ENCODE measurements at regions not wholly inside any gene's neighbourhood (a gene's known extent, or its start where the extent isn't known, plus 50 kb on each side); places are given as distances from the start of the nearest gene placed in this dataset.

GRCh38 chr7:9082203-9082602 is 648.8 kb downstream of the NXPH1 start:
- H3K4me3 ChIP-seq (ENCODE audit: low read depth, low read length), result no peak overlapping the region
- H3K9me3 ChIP-seq (ENCODE audit: control insufficient read depth, insufficient read depth, low read depth, low read length), result no peaks in the 10 kb centered on the region
- no peak overlapping the region for H3K27ac ChIP-seq (ENCODE audit: extremely low read depth, low read depth, low read length)
- no peaks in the 10 kb centered on the region for H3K36me3 ChIP-seq (ENCODE audit: control insufficient read depth in 2 of 2, insufficient read depth in 1 of 2, low read length in 2 of 2)
- CTCF ChIA-PET, result interaction anchor here (0.6 kb wide), 1 partner anchor 522 kb away, joined by 3 read pairs; no protein-coding TSS in a partner anchor
- no peak for TF ChIP-seq PRDM10 (tag by site-specific recombination; IDR thresholded peaks at IDR 0.05)
- TF ChIP-seq ZNF394 (tag by site-specific recombination; IDR thresholded peaks at IDR 0.05; ENCODE audit: borderline replicate concordance), result no peak
- no peaks in the 10 kb centered on the region for H3K4me1 ChIP-seq (ENCODE audit: control insufficient read depth, insufficient read depth, low read length)
- POLR2A ChIA-PET, result no interaction called here

GRCh38 chr7:9083837-9084236 is 650.4 kb downstream of the NXPH1 start:
- CTCF ChIA-PET, result no interaction called here
- POLR2A ChIA-PET, result no interaction called here

DNA sequence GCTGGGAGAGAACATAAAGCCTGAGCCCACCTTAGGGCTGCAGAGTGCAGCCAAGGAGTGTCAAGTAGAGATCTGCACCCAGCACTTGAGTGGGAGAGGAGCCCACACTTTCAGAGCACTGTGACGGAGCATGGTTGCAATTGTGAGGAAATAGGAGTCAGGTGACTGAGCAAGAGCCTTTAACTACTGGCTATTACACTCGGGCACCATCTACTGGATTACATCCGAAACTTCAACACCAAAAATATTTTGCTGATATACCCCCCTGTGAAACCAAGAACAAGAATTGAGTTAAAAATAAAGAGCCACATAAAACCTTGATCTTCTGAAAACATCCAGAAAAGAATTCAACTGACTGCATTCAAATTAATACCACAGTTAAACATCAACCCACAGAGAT is 657.9 kb downstream of the NXPH1 start:
- TF ChIP-seq GLIS1 (tag by site-specific recombination; IDR thresholded peaks at IDR 0.05) (no peak), ZNF169 (tag by site-specific recombination; IDR thresholded peaks at IDR 0.05) (no peak), ZNF76 (tag by site-specific recombination; IDR thresholded peaks at IDR 0.05; ENCODE audit: borderline replicate concordance, low read depth) (no peak), ZNF354C (tag by site-specific recombination; IDR thresholded peaks at IDR 0.05; ENCODE audit: borderline replicate concordance, low read depth) (no peak), ZNF654 (tag by site-specific recombination; IDR thresholded peaks at IDR 0.05; ENCODE audit: low read depth) (no peak), BCL11A (tag by site-specific recombination; IDR thresholded peaks at IDR 0.05; ENCODE audit: low read depth) (no peak), ZNF658 (tag by site-specific recombination; IDR thresholded peaks at IDR 0.05) (no peak)
- TF ChIP-seq, protein P1, sequence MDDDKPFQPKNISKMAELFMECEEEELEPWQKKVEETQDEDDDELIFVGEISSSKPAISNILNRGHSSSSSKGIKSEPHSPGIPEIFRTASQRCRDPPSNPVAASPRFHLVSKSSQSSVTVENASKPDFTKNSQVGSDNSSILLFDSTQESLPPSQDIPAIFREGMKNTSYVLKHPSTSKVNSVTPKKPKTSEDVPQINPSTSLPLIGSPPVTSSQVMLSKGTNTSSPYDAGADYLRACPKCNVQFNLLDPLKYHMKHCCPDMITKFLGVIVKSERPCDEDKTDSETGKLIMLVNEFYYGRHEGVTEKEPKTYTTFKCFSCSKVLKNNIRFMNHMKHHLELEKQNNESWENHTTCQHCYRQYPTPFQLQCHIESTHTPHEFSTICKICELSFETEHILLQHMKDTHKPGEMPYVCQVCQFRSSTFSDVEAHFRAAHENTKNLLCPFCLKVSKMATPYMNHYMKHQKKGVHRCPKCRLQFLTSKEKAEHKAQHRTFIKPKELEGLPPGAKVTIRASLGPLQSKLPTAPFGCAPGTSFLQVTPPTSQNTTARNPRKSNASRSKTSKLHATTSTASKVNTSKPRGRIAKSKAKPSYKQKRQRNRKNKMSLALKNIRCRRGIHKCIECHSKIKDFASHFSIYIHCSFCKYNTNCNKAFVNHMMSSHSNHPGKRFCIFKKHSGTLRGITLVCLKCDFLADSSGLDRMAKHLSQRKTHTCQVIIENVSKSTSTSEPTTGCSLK (tag by site-specific recombination; IDR thresholded peaks at IDR 0.05), result no peak
- Histone ChIP-seq H3K27ac (ENCODE audit: extremely low read depth, low read depth, low read length) (no peak overlapping the region), H3K36me3 (ENCODE audit: control insufficient read depth in 2 of 2, insufficient read depth in 1 of 2, low read length in 2 of 2) (no peaks in the 10 kb centered on the region), H3K4me3 (ENCODE audit: low read depth, low read length) (no peak overlapping the region), H3K4me1 (ENCODE audit: control insufficient read depth, insufficient read depth, low read length) (no peaks in the 10 kb centered on the region), H3K9me3 (ENCODE audit: control insufficient read depth, insufficient read depth, low read depth, low read length) (no peaks in the 10 kb centered on the region)
- POLR2A ChIA-PET, result no interaction called here
- CTCF ChIA-PET, result no interaction called here

More at GRCh38 chr7:9083837-9084236, 650.4 kb downstream of the NXPH1 start:
- no peak for TF ChIP-seq ZNF747 (tag by site-specific recombination; IDR thresholded peaks at IDR 0.05)
- TF ChIP-seq BCL11B (tag by site-specific recombination; IDR thresholded peaks at IDR 0.05; ENCODE audit: low read depth), result no peak
- TF ChIP-seq OVOL3 (tag by site-specific recombination; IDR thresholded peaks at IDR 0.05), result no peak
- no peak for TF ChIP-seq ZBTB21 (tag by site-specific recombination; IDR thresholded peaks at IDR 0.05)
- no peak for TF ChIP-seq ZNF302 (tag by site-specific recombination; IDR thresholded peaks at IDR 0.05; ENCODE audit: low read depth)
- TF ChIP-seq RBAK (tag by site-specific recombination; IDR thresholded peaks at IDR 0.05), result no peak
- no peak for TF ChIP-seq ZNF19 (tag by site-specific recombination; IDR thresholded peaks at IDR 0.05; ENCODE audit: low read depth)
- no peak for TF ChIP-seq SP7 (tag by site-specific recombination; IDR thresholded peaks at IDR 0.05)
- H3K9me3 ChIP-seq (ENCODE audit: control insufficient read depth, insufficient read depth, low read depth, low read length), result no peaks in the 10 kb centered on the region
- no peaks in the 10 kb centered on the region for H3K36me3 ChIP-seq (ENCODE audit: control insufficient read depth in 2 of 2, insufficient read depth in 1 of 2, low read length in 2 of 2)
- H3K4me1 ChIP-seq (ENCODE audit: control insufficient read depth, insufficient read depth, low read length), result no peaks in the 10 kb centered on the region
- H3K27ac ChIP-seq (ENCODE audit: extremely low read depth, low read depth, low read length), result no peak overlapping the region
- H3K4me3 ChIP-seq (ENCODE audit: low read depth, low read length), result no peak overlapping the region

All from HEK293 (cell line).